HUES64 (cell line): ENCODE measurements at regions not wholly inside any gene's neighbourhood (a gene's known extent, or its start where the extent isn't known, plus 50 kb on each side); places are given as distances from the start of the nearest gene placed in this dataset.

Source experiments
- H3K27ac ChIP-seq: 2 replicates; pipeline ENCODE4 v1.7.0; 2013; ENCODE audit warnings: low read depth, low read length, inconsistent platforms
- H3K27me3 ChIP-seq: 2 replicates; pipeline ENCODE4 v1.6.1; 2013; ENCODE audit warnings: mild to moderate bottlenecking, low read length; ENCODE audit not compliant: insufficient read depth
- H3K36me3 ChIP-seq: 2 replicates; pipeline ENCODE4 v1.6.1; 2013; ENCODE audit warnings: mild to moderate bottlenecking, low read length; ENCODE audit not compliant: insufficient read depth
- H3K4me1 ChIP-seq: 2 replicates; pipeline ENCODE4 v1.6.1; 2013; ENCODE audit warnings: mild to moderate bottlenecking, low read length, moderate library complexity; ENCODE audit not compliant: insufficient read depth
- H3K4me3 ChIP-seq: 2 replicates; pipeline ENCODE4 v1.5.1; 2013; ENCODE audit warnings: mild to moderate bottlenecking, low read length, moderate library complexity
- H3K9ac ChIP-seq: 2 replicates; pipeline ENCODE4 v1.6.1; 2013; ENCODE audit warnings: mild to moderate bottlenecking, low read depth, low read length
- H3K9me3 ChIP-seq: 2 replicates; pipeline ENCODE4 v1.6.1; 2013; ENCODE audit warnings: low read depth, low read length; ENCODE audit not compliant: insufficient read depth
- WGBS: fragments of 150-250, 120-280 bp; methylation state at CpG from one replicate; pipeline ENCODE4 v1.1.7; 2013; ENCODE audit warnings: missing lambda C conversion rate; 5-methylcytosine and 5-hydroxymethylcytosine counted together

GRCh38 chr10:83937161-83937560 lies 202.1 kb upstream of the GHITM start:
- H3K27me3 ChIP-seq = no peaks in the 10 kb centered on the region
- 92% methylated on average over 3 of the region's 3 CpGs for WGBS
- no peak overlapping the region for H3K27ac ChIP-seq
- H3K36me3 ChIP-seq = no peaks in the 10 kb centered on the region
- no peaks in the 10 kb centered on the region for H3K9me3 ChIP-seq
- H3K4me3 ChIP-seq = no peak overlapping the region
- peaks cover 4% of the 10 kb centered on the region; the same call in 1 of the 2 replicates for H3K4me1 ChIP-seq
- H3K9ac ChIP-seq = no peak overlapping the region

DNA sequence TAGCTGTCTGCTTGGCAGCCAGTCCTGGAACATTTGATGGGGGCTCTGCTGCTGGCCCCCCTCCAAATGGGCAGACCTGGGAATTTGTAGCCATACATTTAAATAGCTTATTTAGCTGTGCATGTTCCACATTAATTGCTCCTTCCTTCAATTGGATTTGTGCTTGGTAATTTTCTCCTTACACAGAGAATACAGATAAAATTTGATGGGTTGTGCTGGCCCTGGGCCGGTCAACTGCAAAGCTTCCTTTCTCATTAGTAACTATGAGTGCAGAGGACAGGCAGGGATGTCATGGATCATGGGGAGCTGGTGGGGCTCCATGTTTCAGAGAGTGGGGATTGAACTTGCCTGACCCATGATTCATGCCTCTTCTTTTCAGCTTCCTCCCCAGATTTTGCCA lies 201.5 kb upstream of the GHITM start:
- Histone ChIP-seq H3K4me3 (no peak overlapping the region), H3K9ac (no peak overlapping the region), H3K36me3 (no peaks in the 10 kb centered on the region), H3K4me1 (no peaks in the 10 kb centered on the region), H3K27ac (no peak overlapping the region), H3K9me3 (no peaks in the 10 kb centered on the region), H3K27me3 (no peaks in the 10 kb centered on the region)
- no CpG with 5 or more reads among the region's 1 CpG for WGBS

- WGBS = 92% methylated on average over 2 of the region's 2 CpGs
- Histone ChIP-seq H3K36me3 (no peaks in the 10 kb centered on the region), H3K4me1 (peaks cover 5% of the 10 kb centered on the region), H3K27ac (no peak overlapping the region), H3K9ac (no peak overlapping the region), H3K27me3 (peaks cover 4% of the 10 kb centered on the region; the same call in 1 of the 2 replicates), H3K9me3 (no peaks in the 10 kb centered on the region), H3K4me3 (no peak overlapping the region)
Measured at GRCh38 chr10:83941189-83941588, 198.1 kb upstream of the GHITM start.

DNA sequence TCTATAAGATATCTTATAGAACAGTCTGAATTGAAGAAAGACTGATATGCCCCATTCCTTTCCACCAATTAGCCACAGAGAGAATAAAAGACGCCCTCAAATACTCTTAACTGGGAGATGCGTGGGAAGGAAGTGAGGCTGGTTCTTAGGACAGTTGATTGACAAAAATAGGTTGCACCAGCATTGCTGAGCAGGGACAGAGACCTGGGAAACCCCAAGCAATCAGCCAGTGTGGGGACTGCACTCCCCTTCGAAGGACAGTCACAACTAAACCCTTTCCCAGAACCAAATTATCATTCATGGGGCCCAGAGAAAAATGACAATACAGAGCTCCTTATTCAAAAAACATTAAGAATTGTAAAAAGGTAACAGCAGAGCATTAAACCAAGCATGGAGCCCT lies 196.9 kb upstream of the GHITM start:
- Histone ChIP-seq H3K27ac (no peak overlapping the region), H3K36me3 (no peaks in the 10 kb centered on the region), H3K9me3 (no peaks in the 10 kb centered on the region), H3K9ac (no peak overlapping the region), H3K4me1 (peaks cover 5% of the 10 kb centered on the region), H3K4me3 (no peak overlapping the region), H3K27me3 (peaks cover 13% of the 10 kb centered on the region; the same call in 1 of the 2 replicates)
- WGBS = 91% methylated on average over 3 of the region's 3 CpGs

DNA sequence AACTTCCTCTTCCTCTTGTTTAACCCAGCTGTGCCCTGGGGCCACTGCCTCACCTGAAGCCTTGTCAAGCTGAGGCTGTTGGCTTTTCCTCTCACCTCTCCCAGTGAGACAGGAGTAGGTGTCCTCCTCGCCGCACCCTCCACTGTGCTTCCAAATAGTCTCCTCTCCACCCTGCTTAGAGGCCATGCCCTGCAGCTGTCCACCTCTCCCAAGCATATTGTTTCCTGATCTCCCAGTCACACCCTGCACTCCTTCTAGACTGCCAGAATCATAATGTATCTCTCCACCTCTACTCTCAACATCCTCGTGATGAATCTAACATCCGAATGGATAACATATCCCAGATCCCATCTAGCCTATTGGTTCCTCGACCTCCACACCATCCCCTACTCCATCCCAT lies 196.3 kb upstream of the GHITM start:
- Histone ChIP-seq H3K9me3 (no peaks in the 10 kb centered on the region), H3K27me3 (peaks cover 13% of the 10 kb centered on the region; the same call in 1 of the 2 replicates), H3K27ac (no peak overlapping the region), H3K4me1 (peaks cover 5% of the 10 kb centered on the region), H3K9ac (no peak overlapping the region), H3K36me3 (no peaks in the 10 kb centered on the region), H3K4me3 (no peak overlapping the region)
- 80% methylated on average over 5 of the region's 5 CpGs for WGBS

GRCh38 chr10:83943920-83944319 lies 195.4 kb upstream of the GHITM start:
- Histone ChIP-seq H3K4me3 (no peak overlapping the region), H3K9me3 (no peaks in the 10 kb centered on the region), H3K36me3 (no peaks in the 10 kb centered on the region), H3K27ac (no peak overlapping the region), H3K9ac (no peak overlapping the region), H3K4me1 (peaks cover 5% of the 10 kb centered on the region), H3K27me3 (peaks cover 17% of the 10 kb centered on the region)
- WGBS = 100% methylated on average over 2 of the region's 4 CpGs

DNA sequence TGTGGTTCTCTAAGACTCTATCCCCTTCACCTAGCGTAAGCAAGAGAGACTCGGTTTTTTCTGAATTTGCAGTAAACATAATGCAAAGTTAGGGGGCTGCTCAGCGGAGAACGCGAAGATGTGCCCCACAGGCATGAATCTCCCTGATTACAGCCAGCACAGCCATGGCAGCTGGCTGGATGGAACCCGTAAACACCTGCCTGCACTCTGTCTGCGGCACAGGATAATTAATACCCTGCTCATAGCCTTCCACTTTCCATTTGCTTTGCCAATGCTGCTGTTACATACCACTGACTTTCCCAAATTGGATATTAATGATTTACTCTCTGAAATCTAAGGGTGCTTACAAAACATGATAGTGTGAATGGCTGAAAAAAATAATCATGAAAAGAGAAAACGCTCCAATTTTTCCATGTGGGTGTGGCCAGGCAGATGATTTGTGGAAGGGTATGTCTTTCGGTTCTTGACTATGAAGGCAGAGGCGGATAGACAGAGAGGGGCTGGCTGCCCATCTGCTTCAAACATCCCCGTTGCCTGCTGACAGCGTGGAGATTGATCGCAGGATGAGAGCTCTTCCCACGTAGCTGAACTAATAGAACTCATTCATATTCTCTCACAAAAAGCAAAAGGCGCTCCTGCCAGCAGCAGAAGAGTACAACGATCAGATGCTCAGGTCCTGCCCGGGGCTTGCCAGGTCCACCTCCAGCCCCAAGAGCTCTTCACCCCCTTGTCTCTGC lies 193.2 kb upstream of the GHITM start:
- 85% methylated on average over 17 of the region's 17 CpGs for WGBS
- Histone ChIP-seq H3K4me1 (peaks cover 13% of the 10 kb centered on the region), H3K9me3 (no peaks in the 10 kb centered on the region), H3K27me3 (peaks cover 17% of the 10 kb centered on the region), H3K27ac (no peak overlapping the region), H3K4me3 (no peak overlapping the region), H3K36me3 (no peaks in the 10 kb centered on the region), H3K9ac (no peak overlapping the region)

GRCh38 chr10:83952314-83952713 lies 187.0 kb upstream of the GHITM start:
- no peaks in the 10 kb centered on the region for H3K36me3 ChIP-seq
- no peak overlapping the region for H3K9ac ChIP-seq
- no peaks in the 10 kb centered on the region for H3K9me3 ChIP-seq
- no peak overlapping the region for H3K4me3 ChIP-seq
- whole genome bisulfite sequencing = no CpG with 5 or more reads among the region's 1 CpG
- peaks cover 33% of the 10 kb centered on the region for H3K4me1 ChIP-seq
- no peak overlapping the region for H3K27ac ChIP-seq
- peaks cover 45% of the 10 kb centered on the region for H3K27me3 ChIP-seq

GRCh38 chr10:83953589-83953988 lies 185.7 kb upstream of the GHITM start:
- Histone ChIP-seq H3K27me3 (peaks cover 51% of the 10 kb centered on the region), H3K9me3 (no peaks in the 10 kb centered on the region), H3K4me3 (no peak overlapping the region), H3K36me3 (no peaks in the 10 kb centered on the region), H3K4me1 (peaks cover 43% of the 10 kb centered on the region), H3K27ac (no peak overlapping the region), H3K9ac (no peak overlapping the region)
- 58% methylated on average over 2 of the region's 2 CpGs for WGBS

DNA sequence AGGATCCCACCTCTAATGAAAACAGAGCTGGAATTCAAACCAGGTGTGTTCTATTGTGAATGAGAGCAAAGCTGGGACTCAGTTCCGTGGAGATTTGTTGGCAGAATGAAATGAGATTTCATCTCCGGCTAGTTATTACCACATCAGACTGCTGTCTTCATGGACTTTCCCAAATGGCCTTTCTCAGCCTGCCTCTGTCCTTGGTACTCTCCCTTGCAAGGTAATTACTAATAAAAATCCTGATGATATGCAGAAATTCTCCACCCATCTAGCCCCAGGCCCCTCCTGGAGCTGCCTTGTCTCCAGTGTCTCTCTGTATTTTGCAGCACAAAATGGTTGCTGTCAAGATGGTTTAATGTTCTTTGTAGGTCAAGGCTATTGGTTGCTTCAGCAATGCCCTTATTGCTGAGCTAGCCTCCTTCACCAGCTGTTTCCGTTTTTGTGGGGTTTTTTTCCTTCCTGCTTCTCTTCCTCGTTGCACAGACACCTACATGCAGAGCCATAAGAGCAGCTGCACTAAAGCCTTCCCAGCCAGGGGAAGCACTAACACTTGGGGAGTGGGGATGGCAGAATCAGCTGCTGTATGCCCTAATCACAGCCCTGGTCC lies 185.0 kb upstream of the GHITM start:
- Histone ChIP-seq H3K9me3 (no peaks in the 10 kb centered on the region), H3K36me3 (no peaks in the 10 kb centered on the region), H3K4me1 (peaks cover 43% of the 10 kb centered on the region), H3K4me3 (no peak overlapping the region), H3K27ac (no peak overlapping the region), H3K9ac (no peak overlapping the region), H3K27me3 (peaks cover 58% of the 10 kb centered on the region)
- WGBS = 64% methylated on average over 4 of the region's 4 CpGs

- H3K4me3 ChIP-seq = no peak overlapping the region
- peaks cover 43% of the 10 kb centered on the region for H3K4me1 ChIP-seq
- peaks cover 69% of the 10 kb centered on the region for H3K27me3 ChIP-seq
- no peaks in the 10 kb centered on the region for H3K36me3 ChIP-seq
- H3K9me3 ChIP-seq = no peaks in the 10 kb centered on the region
- no peak overlapping the region for H3K9ac ChIP-seq
- 80% methylated on average over 2 of the region's 2 CpGs for WGBS
- no peak overlapping the region for H3K27ac ChIP-seq
Measured at GRCh38 chr10:83955406-83955805, 183.9 kb upstream of the GHITM start.
